ENCODE measurements at regions not wholly inside any gene's neighbourhood (a gene's known extent, or its start where the extent isn't known, plus 50 kb on each side); places are given as distances from the start of the nearest gene placed in this dataset.
"Not testable (repeated sequence)": the region's sequence is repeated elsewhere in the genome, so short reads cannot be mapped to it uniquely, and the experiment has no call there.

- DNase-seq: no peak
Measured at GRCh38 chr3:170814822-170815221, 55.2 kb downstream of the RPL22L1 start.

GRCh38 chr3:170813266-170813665 is 56.7 kb downstream of the RPL22L1 start:
- no peak for DNase-seq

- peak; percentile 75 for DNase-seq
Measured at GRCh38 chr3:170811928-170812591, 57.9 kb downstream of the RPL22L1 start.

GRCh38 chr3:170811515-170811914 is 58.5 kb downstream of the RPL22L1 start:
- no peak for DNase-seq

GRCh38 chr3:170809975-170810357 is 60.0 kb downstream of the RPL22L1 start:
- DNase-seq: no peak

- no peak for DNase-seq
Measured at GRCh38 chr3:170809007-170809974, 60.7 kb downstream of the RPL22L1 start.

GRCh38 chr3:170808041-170808440 is 62.0 kb downstream of the RPL22L1 start:
- DNase-seq: no peak

- no peak for DNase-seq
Measured at GRCh38 chr3:170806676-170807075, 63.3 kb downstream of the RPL22L1 start.

- DNase-seq: no peak
Measured at GRCh38 chr3:170806141-170806540, 63.9 kb downstream of the RPL22L1 start.

GRCh38 chr3:170805296-170805695 is 64.7 kb downstream of the RPL22L1 start:
- not testable (repeated sequence) for DNase-seq

- DNase-seq: not testable (repeated sequence)
Measured at GRCh38 chr3:170804634-170805033, 65.4 kb downstream of the RPL22L1 start.

- no peak for DNase-seq
Measured at GRCh38 chr3:170804078-170804477, 65.9 kb downstream of the RPL22L1 start.

GRCh38 chr3:170802164-170803151 is 67.5 kb downstream of the RPL22L1 start:
- DNase-seq: no peak

GRCh38 chr3:170801597-170801996 is 68.4 kb downstream of the RPL22L1 start:
- DNase-seq: no peak

- DNase-seq: not testable (repeated sequence)
Measured at GRCh38 chr3:170800275-170800674, 69.7 kb downstream of the RPL22L1 start.

- DNase-seq: no peak
Measured at GRCh38 chr3:170799009-170799408, 71.0 kb downstream of the RPL22L1 start.

GRCh38 chr3:170797685-170798084 is 72.3 kb downstream of the RPL22L1 start:
- DNase-seq: no peak

GRCh38 chr3:170792471-170792870 is 77.5 kb downstream of the RPL22L1 start:
- DNase-seq: no peak

- no peak for DNase-seq
Measured at GRCh38 chr3:170790647-170791046, 79.3 kb downstream of the RPL22L1 start.

GRCh38 chr3:170787464-170787863 is 82.5 kb downstream of the RPL22L1 start:
- DNase-seq: no peak

GRCh38 chr3:170785454-170785853 is 84.5 kb downstream of the RPL22L1 start:
- no peak for DNase-seq

- DNase-seq: no peak
Measured at GRCh38 chr3:170784406-170784805, 85.6 kb downstream of the RPL22L1 start.

GRCh38 chr3:170780955-170781354 is 89.0 kb downstream of the RPL22L1 start:
- no peak for DNase-seq

Measured in stimulated activated CD8-positive, alpha-beta memory T cell treated with anti-CD3 and anti-CD28 coated beads, Interleukin-4, amount 100 ng/mL, for 48 hours (primary cell).